NCI-H510A treated with DMSO at 0.1 percent for 48 hours (cell line): ENCODE measurements at regions not wholly inside any gene's neighbourhood (a gene's known extent, or its start where the extent isn't known, plus 50 kb on each side); places are given as distances from the start of the nearest gene placed in this dataset.

ENCODE experiments used
- DNase-seq: peaks from one replicate; lab custom pipeline; 2025; lab: John Stamatoyannopoulos, UW

DNA sequence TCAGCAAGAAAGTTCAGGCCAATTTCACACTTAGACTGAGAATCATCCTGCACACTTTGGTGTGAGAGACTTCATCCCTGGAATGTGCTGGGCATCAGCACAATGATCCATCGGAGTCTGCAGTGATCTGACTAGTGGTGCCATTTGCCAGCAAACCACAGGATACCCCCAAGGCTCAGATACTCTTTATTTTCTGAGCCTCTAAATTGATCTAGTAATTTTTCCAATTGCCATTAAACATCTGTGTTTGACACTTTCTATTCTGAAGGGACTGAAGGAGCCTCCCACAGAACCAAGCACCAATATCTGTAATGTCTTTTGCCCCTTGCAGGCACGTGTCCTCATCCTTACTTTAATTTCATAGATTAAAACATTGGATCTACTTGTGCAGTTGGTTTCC, 485.3 kb upstream of the SMIM21 start:
- DNase-seq = no peak

GRCh38 chr18:75904416-75904815, 476.9 kb upstream of the SMIM21 start:
- no peak for DNase-seq

GRCh38 chr18:75898651-75899050, 471.1 kb upstream of the SMIM21 start:
- DNase-seq = no peak

DNA sequence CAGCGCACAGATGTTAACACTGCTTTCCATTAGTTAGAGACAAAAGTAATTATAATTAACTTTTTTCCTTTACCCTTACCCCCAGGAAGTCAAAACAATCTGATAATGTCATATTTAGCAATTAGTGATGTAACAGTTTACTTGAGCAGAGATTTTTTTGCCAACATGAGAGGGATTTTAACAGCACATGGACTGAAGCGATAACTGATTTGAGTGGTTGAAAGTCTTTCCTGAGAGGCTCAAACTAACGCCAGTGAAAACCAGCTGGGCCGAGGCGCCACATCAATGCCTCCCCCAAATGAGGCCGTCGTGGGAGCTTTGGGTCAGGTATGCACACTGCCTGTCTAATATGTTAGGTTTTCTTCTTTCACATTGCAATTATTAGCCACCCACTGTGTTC, 469.9 kb upstream of the SMIM21 start:
- DNase-seq = no peak

DNA sequence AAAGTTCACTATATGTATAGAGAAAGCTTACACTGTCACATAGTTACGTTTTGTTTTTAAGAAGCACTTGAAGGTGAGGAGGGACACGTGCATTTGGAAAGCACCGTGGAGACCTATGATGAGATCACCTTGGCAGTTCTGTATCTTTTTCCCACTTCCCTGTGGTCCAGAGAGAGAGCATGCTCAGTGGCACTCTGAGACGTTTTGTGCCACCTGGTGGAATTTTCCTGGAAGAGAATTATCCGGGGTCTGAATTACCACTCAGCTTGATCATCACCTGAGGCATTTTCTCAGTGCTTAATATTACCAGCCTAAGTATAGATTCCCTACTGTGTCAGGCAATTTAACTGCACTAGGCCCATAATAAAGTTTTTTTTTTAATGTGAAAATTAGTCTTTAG, 469.4 kb upstream of the SMIM21 start:
- DNase-seq = peak; percentile 86

GRCh38 chr18:75895135-75895534, 467.6 kb upstream of the SMIM21 start:
- no peak for DNase-seq

- DNase-seq = no peak
Observed at GRCh38 chr18:75884728-75885127, 457.2 kb upstream of the SMIM21 start.

DNA sequence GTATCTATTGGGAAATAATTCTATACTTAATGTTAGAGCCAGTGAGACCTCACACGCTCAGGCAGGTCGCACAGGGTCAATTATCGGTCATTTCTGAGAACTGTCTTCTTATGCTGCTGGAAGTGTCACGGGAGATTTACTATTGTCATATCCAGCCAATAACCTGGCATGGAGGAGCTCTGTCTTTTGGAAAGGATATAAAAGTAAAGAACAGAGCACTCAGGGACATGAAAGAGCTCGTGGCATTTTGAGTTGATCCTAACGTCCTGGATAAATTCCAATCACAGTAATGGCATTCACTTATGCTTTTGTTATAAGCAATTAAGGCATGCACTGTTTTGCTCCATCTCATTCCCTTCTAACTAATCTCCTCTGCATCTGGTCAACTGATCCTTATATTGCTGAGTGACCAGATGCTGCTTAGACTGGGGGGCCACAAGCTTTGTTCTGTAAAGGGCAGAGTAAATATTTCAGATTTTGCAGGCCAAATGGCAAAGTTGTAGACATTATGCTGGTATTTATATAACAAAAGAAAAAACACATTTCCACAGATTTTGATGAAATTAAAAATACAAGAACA, 453.5 kb upstream of the SMIM21 start:
- no peak for DNase-seq

GRCh38 chr18:75880266-75880665, 452.8 kb upstream of the SMIM21 start:
- DNase-seq = no peak

DNA sequence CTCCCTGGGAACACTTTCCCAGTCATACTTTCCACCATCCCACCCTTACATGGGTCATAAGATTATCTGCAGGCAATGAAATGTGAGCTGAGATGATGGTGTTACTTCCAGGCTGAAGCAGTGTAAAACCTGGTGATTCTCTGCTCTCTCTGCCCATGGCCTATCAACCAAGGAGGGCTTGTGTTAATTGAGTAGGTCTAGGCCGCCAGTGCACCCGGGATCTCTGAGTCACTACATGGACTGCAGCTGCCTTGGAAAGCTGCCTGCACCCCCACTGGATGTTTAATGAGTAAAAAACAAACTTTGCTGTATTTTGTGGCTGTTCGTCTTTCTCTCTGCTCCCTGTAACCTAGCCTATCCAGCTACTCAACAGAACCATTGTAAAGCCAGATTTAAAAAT, 451.7 kb upstream of the SMIM21 start:
- no peak for DNase-seq

DNA sequence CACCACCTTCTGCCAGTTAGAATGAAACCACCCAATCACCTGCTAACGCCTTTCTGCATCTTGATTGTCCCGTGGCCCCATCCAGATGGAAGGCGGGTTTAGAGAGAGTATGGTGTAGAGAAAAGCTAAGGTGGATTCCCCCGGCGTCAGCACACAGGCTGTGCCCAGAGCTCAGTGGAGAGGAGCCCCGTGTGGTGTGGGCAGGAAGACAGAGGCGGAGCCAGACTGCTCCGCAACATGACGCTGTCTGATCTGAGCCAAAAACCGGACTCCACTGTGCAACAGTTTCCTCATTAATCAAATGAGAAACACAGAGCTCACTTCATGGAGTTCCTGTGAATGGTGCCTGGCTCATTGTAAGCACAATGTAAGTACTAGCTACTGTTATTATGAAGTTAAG, 448.1 kb upstream of the SMIM21 start:
- no peak for DNase-seq

GRCh38 chr18:75874401-75875089, 447.0 kb upstream of the SMIM21 start:
- no peak for DNase-seq

- DNase-seq = no peak
Observed at GRCh38 chr18:75871596-75871995, 444.1 kb upstream of the SMIM21 start.

DNA sequence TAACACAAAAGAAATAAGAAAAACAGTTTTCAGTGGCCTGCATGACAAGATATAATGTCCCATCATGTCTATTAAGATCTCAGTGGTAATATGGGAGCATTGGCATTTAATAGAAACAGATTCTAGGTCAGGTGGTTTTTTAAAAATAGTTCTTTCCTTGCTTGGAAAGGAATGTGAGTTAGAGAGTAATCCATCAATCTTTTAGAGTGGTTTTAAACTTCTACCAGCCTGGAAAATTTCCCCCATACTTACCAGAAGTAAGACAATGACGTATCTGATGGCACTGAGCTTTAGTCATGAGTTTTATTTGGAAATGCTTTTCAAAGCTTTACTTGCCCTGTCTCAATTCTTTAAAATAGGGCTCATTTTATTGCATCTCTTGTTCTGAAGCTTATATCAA, 441.7 kb upstream of the SMIM21 start:
- DNase-seq = no peak

- no peak for DNase-seq
Observed at GRCh38 chr18:75868031-75868430, 440.5 kb upstream of the SMIM21 start.

DNA sequence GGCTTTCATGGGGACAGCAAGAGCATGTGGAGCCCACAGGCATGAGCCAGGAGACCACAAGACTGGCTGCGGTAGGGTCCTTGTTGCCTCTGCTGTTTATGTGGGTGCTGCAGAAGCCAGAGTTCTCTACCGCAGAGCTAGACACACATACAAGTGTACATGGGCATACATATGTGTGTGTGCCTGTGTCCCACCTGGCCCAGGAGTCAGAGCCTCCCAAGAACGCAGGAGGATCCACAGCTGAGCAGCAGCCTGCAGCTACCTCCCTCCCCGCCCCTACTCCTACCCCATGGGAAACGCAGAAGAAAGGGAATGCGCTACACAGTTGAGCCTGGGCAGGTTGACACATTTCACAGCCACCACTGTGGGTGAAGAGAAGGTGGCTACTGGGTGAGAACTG, 438.1 kb upstream of the SMIM21 start:
- no peak for DNase-seq

GRCh38 chr18:75864816-75865215, 437.3 kb upstream of the SMIM21 start:
- DNase-seq = no peak

- DNase-seq = no peak
Observed at GRCh38 chr18:75863696-75864095, 436.2 kb upstream of the SMIM21 start.

- DNase-seq = no peak
Observed at GRCh38 chr18:75862458-75862857, 435.0 kb upstream of the SMIM21 start.

GRCh38 chr18:75860166-75860565, 432.7 kb upstream of the SMIM21 start:
- no peak for DNase-seq

DNA sequence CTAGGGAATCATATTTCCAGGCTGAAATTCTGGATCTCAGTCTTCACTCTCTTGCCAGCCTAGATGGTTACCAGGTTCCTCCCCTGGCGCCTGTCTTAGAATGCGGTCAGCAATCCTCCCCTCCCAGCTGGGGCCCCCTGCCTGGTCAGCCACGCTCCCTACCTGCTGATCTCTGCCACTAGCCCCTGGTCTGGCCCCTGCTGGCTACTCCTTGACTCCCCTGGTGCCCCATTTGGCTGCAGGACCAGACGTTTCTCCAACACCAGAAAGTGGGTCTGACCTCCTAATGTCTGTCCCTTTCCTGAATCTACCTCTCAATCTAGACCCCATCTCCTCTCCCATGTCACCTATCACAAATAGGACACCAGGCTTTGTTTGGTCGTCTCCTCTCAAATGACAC, 432.0 kb upstream of the SMIM21 start:
- no peak for DNase-seq

DNA sequence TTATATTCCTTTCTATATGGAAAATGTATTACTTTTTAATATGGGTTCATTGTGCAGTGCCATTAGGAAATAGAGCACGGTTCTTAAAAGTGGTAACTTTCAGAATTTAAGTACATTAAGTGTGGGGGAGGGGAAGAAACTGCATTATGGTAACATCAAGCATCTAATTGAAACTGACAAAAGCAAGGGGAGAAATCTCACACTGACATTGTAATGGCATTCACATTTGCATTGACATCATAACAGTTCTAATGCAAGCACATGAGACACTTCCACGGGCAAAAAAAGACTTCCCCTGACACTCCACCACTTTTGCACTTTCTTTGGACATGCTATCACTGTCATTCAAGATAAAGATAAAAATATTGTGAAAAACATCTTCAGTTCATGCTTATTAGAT, 431.3 kb upstream of the SMIM21 start:
- DNase-seq = no peak

DNA sequence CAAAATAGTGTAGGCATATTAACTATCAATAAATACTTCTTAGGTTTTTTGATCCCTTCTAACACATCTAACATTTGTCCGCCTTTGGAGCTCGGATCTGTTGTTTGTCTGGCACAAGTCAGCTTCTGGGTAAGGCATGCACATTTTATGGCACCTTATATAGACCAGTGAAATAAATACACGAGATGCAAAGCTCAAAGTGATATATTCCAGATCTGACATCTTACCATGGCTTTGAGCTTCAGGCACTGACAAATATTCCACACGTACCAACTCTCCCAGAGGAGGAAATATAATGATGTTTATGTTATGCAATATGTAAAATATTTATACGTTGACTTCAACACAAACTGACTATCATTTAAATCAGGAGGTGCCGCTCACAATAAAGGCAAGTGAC, 430.1 kb upstream of the SMIM21 start:
- DNase-seq = no peak

- DNase-seq = no peak
Observed at GRCh38 chr18:75854808-75855207, 427.3 kb upstream of the SMIM21 start.
